SK-N-SH treated with all-trans-retinoic acid at 6 μM for 48 hours (cell line): ENCODE measurements at regions not wholly inside any gene's neighbourhood (a gene's known extent, or its start where the extent isn't known, plus 50 kb on each side); places are given as distances from the start of the nearest gene placed in this dataset.

Source experiments
- ATAC-seq: fragments of 200-7000 bp; cut with Tn5 transposase; 3 replicates; pipeline ENCODE4 v1.9.1; 2020; ENCODE audit warnings: mild to moderate bottlenecking, moderate library complexity
- BACH2 ChIP-seq: fragments of 250-450 bp; sonication (Bioruptor Pico); IDR thresholded peaks from 2 replicates; pipeline ENCODE4 v1.9.0; 2021; ENCODE audit warnings: mild to moderate bottlenecking, borderline replicate concordance
- CSDC2 ChIP-seq: fragments of 250-450 bp; sonication (Bioruptor Pico); IDR thresholded peaks from 2 replicates; pipeline ENCODE4 v1.5.0; 2020; ENCODE audit warnings: mild to moderate bottlenecking, moderate library complexity
- ESRRG ChIP-seq: fragments of 250-450 bp; sonication (Bioruptor Pico); IDR thresholded peaks from 2 replicates; pipeline ENCODE4 v1.6.1; 2021; ENCODE audit warnings: mild to moderate bottlenecking
- GLIS3 ChIP-seq: fragments of 250-450 bp; sonication (Bioruptor Pico); IDR thresholded peaks from 2 replicates; pipeline ENCODE4 v1.5.0; 2020; ENCODE audit warnings: mild to moderate bottlenecking, moderate library complexity
- ISL1 ChIP-seq: fragments of 250-450 bp; sonication (Bioruptor Pico); IDR thresholded peaks from 2 replicates; pipeline ENCODE4 v2.1.2; 2022; ENCODE audit warnings: mild to moderate bottlenecking, moderate library complexity
- OSR1 ChIP-seq: fragments of 250-450 bp; sonication (Bioruptor Pico); IDR thresholded peaks from 2 replicates; pipeline ENCODE4 v1.8.0; 2022; ENCODE audit warnings: moderate library complexity, mild to moderate bottlenecking, inconsistent platforms
- PPARA ChIP-seq: fragments of 250-450 bp; sonication (Bioruptor Pico); IDR thresholded peaks from 2 replicates; pipeline ENCODE4 v1.5.0; 2020; ENCODE audit warnings: mild to moderate bottlenecking, borderline replicate concordance
- RARB ChIP-seq: fragments of 250-450 bp; sonication (Bioruptor Pico); IDR thresholded peaks from 2 replicates; pipeline ENCODE4 v1.8.0; 2021; ENCODE audit warnings: mild to moderate bottlenecking, moderate library complexity
- TCF4 ChIP-seq: fragments of 250-450 bp; sonication (Bioruptor Pico); IDR thresholded peaks from 2 replicates; pipeline ENCODE4 v1.8.0; 2021; ENCODE audit warnings: mild to moderate bottlenecking, moderate library complexity, borderline replicate concordance
- TOX ChIP-seq: fragments of 250-450 bp; sonication (Bioruptor Pico); IDR thresholded peaks from 2 replicates; pipeline ENCODE4 v1.8.0; 2021; ENCODE audit warnings: mild to moderate bottlenecking, moderate library complexity, borderline replicate concordance
- ZC3H10 ChIP-seq: fragments of 250-450 bp; sonication (Bioruptor Pico); IDR thresholded peaks from 2 replicates; pipeline ENCODE4 v1.5.1; 2021; ENCODE audit warnings: mild to moderate bottlenecking, moderate library complexity
- ZFP3 ChIP-seq: fragments of 250-450 bp; sonication (Bioruptor Pico); IDR thresholded peaks from 2 replicates; pipeline ENCODE4 v1.5.0; 2020; ENCODE audit warnings: mild to moderate bottlenecking, moderate library complexity
- ZFP30 ChIP-seq: fragments of 450-650 bp; formaldehyde crosslinking; IDR thresholded peaks from 2 replicates; pipeline ENCODE4 v1.5.0; 2022; ENCODE audit warnings: mild to moderate bottlenecking, moderate library complexity
- ZNF565 ChIP-seq: fragments of 450-650 bp; formaldehyde crosslinking; conservative IDR thresholded peaks from 2 replicates; pipeline ENCODE4 v1.5.0; 2020; ENCODE audit warnings: low read depth, mild to moderate bottlenecking, moderate library complexity
- ZNF70 ChIP-seq: fragments of 450-650 bp; formaldehyde crosslinking; IDR thresholded peaks from 2 replicates; pipeline ENCODE4 v1.5.0; 2020; ENCODE audit warnings: mild to moderate bottlenecking, moderate library complexity
- ZNF8 ChIP-seq: fragments of 450-650 bp; formaldehyde crosslinking; IDR thresholded peaks from 2 replicates; pipeline ENCODE4 v1.5.0; 2020; ENCODE audit warnings: mild to moderate bottlenecking, moderate library complexity
- TF ChIP-seq, protein P1 (sequence below): fragments of 250-450 bp; sonication (Bioruptor Pico); IDR thresholded peaks from 2 replicates; pipeline ENCODE4 v1.8.0; 2021; ENCODE audit warnings: low read depth, mild to moderate bottlenecking, moderate library complexity, borderline replicate concordance
- TF ChIP-seq, protein P2 (sequence below): fragments of 250-450 bp; sonication (Bioruptor Pico); IDR thresholded peaks from 2 replicates; pipeline ENCODE4 v1.8.0; 2020; ENCODE audit warnings: mild to moderate bottlenecking, moderate library complexity, borderline replicate concordance
- TF ChIP-seq, protein P3 (sequence below): fragments of 250-450 bp; sonication (Bioruptor Pico); IDR thresholded peaks from 2 replicates; pipeline ENCODE4 v1.5.1; 2021; ENCODE audit warnings: mild to moderate bottlenecking, moderate library complexity
- TF ChIP-seq, protein P4 (sequence below): fragments of 250-450 bp; sonication (Bioruptor Pico); IDR thresholded peaks from 2 replicates; pipeline ENCODE4 v1.5.1; 2020; ENCODE audit warnings: low read depth, mild to moderate bottlenecking, moderate library complexity
- TF ChIP-seq, protein P5 (sequence below): fragments of 250-450 bp; sonication (Bioruptor Pico); IDR thresholded peaks from 2 replicates; pipeline ENCODE4 v1.5.0; 2020; ENCODE audit warnings: mild to moderate bottlenecking, moderate library complexity

DNA sequence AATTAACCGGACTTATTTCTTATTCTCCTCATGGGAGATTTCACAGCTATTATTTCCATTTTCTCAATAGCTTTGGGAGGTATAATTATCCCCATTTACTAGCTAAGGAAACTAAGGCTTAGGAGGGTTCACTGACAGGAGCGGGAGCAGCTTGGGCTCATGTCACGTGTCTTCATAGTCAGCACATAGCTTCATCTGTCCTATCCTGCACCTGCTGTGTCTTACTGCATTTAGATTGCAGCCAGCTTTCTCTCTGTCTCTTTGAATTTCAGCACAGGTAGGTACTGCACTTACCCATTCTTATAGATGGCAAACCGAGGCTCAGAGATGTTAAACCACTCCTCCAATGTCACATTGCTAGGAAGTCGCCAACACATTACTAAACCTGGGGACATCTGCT, 839.9 kb downstream of the MAFB start:
- no peak for TF ChIP-seq ISL1 (CRISPR knock-in tag)
- TF ChIP-seq ZFP30 (CRISPR knock-in tag), result no peak
- TF ChIP-seq, protein P1, sequence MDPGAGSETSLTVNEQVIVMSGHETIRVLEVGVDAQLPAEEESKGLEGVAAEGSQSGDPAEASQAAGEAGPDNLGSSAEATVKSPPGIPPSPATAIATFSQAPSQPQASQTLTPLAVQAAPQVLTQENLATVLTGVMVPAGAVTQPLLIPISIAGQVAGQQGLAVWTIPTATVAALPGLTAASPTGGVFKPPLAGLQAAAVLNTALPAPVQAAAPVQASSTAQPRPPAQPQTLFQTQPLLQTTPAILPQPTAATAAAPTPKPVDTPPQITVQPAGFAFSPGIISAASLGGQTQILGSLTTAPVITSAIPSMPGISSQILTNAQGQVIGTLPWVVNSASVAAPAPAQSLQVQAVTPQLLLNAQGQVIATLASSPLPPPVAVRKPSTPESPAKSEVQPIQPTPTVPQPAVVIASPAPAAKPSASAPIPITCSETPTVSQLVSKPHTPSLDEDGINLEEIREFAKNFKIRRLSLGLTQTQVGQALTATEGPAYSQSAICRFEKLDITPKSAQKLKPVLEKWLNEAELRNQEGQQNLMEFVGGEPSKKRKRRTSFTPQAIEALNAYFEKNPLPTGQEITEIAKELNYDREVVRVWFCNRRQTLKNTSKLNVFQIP (CRISPR knock-in tag), result no peak
- TF ChIP-seq BACH2, result no peak
- no peak for TF ChIP-seq ESRRG (CRISPR knock-in tag)
- TF ChIP-seq, protein P2, sequence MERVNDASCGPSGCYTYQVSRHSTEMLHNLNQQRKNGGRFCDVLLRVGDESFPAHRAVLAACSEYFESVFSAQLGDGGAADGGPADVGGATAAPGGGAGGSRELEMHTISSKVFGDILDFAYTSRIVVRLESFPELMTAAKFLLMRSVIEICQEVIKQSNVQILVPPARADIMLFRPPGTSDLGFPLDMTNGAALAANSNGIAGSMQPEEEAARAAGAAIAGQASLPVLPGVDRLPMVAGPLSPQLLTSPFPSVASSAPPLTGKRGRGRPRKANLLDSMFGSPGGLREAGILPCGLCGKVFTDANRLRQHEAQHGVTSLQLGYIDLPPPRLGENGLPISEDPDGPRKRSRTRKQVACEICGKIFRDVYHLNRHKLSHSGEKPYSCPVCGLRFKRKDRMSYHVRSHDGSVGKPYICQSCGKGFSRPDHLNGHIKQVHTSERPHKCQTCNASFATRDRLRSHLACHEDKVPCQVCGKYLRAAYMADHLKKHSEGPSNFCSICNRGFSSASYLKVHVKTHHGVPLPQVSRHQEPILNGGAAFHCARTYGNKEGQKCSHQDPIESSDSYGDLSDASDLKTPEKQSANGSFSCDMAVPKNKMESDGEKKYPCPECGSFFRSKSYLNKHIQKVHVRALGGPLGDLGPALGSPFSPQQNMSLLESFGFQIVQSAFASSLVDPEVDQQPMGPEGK (CRISPR knock-in tag), result no peak
- TF ChIP-seq TCF4, result no peak
- TF ChIP-seq, protein P3, sequence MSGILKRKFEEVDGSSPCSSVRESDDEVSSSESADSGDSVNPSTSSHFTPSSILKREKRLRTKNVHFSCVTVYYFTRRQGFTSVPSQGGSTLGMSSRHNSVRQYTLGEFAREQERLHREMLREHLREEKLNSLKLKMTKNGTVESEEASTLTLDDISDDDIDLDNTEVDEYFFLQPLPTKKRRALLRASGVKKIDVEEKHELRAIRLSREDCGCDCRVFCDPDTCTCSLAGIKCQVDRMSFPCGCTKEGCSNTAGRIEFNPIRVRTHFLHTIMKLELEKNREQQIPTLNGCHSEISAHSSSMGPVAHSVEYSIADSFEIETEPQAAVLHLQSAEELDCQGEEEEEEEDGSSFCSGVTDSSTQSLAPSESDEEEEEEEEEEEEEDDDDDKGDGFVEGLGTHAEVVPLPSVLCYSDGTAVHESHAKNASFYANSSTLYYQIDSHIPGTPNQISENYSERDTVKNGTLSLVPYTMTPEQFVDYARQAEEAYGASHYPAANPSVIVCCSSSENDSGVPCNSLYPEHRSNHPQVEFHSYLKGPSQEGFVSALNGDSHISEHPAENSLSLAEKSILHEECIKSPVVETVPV (CRISPR knock-in tag), result no peak
- no peak for TF ChIP-seq OSR1 (CRISPR knock-in tag)
- no peak for TF ChIP-seq ZFP3 (CRISPR knock-in tag)
- TF ChIP-seq ZNF8 (CRISPR knock-in tag), result no peak
- no peak for TF ChIP-seq ZC3H10 (CRISPR knock-in tag)
- no peak for TF ChIP-seq ZNF70 (CRISPR knock-in tag)
- TF ChIP-seq RARB (CRISPR knock-in tag), result no peak
- TF ChIP-seq CSDC2, result no peak
- no peak for TF ChIP-seq GLIS3
- TF ChIP-seq, protein P4, sequence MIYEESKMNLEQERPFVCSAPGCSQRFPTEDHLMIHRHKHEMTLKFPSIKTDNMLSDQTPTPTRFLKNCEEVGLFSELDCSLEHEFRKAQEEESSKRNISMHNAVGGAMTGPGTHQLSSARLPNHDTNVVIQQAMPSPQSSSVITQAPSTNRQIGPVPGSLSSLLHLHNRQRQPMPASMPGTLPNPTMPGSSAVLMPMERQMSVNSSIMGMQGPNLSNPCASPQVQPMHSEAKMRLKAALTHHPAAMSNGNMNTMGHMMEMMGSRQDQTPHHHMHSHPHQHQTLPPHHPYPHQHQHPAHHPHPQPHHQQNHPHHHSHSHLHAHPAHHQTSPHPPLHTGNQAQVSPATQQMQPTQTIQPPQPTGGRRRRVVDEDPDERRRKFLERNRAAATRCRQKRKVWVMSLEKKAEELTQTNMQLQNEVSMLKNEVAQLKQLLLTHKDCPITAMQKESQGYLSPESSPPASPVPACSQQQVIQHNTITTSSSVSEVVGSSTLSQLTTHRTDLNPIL (CRISPR knock-in tag), result no peak
- no peak for TF ChIP-seq TOX
- no peak for TF ChIP-seq PPARA (CRISPR knock-in tag)
- TF ChIP-seq ZNF565 (CRISPR knock-in tag), result no peak
- ATAC-seq, result no peak

DNA sequence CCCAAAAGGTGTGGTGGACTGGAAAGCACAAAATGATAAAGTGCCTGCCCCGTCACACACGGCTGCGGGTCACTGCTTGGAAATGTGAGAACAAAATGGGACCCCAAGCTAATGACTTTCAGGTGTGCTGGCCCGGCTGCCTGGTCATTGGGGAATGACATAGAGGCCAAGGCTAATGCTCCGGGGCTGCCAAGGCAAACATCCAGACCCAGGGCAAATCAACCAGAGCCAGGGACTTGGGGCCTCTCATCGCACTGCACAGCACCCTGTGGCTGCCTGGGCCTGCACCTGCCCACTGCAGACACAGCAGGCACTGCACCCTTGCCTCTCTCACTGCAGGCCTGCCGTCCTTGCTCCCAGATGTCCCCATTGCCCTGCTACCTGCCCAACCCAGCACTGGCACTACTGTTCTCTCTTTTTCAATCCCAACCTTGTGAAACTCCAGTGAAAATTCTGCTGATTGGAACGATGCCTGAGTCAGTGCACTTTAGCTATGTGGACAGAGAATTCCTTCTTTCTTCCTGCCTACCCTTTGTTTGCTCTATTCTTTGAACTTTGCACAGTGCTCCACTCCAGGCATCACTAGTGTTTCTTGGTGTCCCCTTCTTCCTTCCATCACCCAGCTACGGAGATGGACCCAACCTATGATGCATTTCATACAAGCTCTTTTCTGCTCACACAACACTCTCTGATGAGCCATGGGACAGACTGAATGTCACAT, 849.5 kb downstream of the MAFB start:
- no peak for ATAC-seq

More for the DNA sequence above, 849.5 kb downstream of the MAFB start:
- TF ChIP-seq ESRRG (CRISPR knock-in tag), result no peak
- TF ChIP-seq, protein P2 (CRISPR knock-in tag), result no peak
- TF ChIP-seq ZNF70 (CRISPR knock-in tag), result no peak
- no peak for TF ChIP-seq BACH2
- TF ChIP-seq, protein P5, sequence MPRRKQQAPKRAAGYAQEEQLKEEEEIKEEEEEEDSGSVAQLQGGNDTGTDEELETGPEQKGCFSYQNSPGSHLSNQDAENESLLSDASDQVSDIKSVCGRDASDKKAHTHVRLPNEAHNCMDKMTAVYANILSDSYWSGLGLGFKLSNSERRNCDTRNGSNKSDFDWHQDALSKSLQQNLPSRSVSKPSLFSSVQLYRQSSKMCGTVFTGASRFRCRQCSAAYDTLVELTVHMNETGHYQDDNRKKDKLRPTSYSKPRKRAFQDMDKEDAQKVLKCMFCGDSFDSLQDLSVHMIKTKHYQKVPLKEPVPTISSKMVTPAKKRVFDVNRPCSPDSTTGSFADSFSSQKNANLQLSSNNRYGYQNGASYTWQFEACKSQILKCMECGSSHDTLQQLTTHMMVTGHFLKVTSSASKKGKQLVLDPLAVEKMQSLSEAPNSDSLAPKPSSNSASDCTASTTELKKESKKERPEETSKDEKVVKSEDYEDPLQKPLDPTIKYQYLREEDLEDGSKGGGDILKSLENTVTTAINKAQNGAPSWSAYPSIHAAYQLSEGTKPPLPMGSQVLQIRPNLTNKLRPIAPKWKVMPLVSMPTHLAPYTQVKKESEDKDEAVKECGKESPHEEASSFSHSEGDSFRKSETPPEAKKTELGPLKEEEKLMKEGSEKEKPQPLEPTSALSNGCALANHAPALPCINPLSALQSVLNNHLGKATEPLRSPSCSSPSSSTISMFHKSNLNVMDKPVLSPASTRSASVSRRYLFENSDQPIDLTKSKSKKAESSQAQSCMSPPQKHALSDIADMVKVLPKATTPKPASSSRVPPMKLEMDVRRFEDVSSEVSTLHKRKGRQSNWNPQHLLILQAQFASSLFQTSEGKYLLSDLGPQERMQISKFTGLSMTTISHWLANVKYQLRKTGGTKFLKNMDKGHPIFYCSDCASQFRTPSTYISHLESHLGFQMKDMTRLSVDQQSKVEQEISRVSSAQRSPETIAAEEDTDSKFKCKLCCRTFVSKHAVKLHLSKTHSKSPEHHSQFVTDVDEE (CRISPR knock-in tag), result no peak
- TF ChIP-seq TCF4, result no peak
- TF ChIP-seq OSR1 (CRISPR knock-in tag), result no peak
